Activated naive CD4-positive, alpha-beta T cell treated with anti-CD3 and anti-CD28 coated beads, Interleukin-2, amount 50 U/mL, for 16 hours (primary cell): ENCODE measurements at regions not wholly inside any gene's neighbourhood (a gene's known extent, or its start where the extent isn't known, plus 50 kb on each side); places are given as distances from the start of the nearest gene placed in this dataset.

Source experiments
- DNase-seq: peaks from one replicate; pipeline ENCODE4 v3.0.0-alpha.2; 2020

DNA sequence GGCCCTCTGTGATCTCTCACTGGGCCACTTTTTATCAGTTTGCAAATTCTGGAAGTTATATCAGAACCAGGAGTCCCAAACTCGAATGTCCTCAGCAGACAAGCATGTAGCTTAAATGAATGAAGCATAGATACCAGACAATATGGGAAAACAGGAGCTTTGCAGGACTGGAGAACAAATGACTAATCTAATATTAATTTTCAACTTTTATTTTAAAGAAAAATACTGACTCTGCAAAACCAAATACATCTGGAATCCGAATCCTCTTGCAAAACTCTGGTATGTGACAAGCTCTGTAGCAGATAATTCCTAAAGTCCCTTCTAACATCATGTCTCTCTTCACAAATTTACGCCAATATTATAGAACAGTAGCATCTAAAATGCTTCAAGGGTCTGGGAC is 427.4 kb downstream of the TTLL7 start:
- no peak for DNase-seq

DNA sequence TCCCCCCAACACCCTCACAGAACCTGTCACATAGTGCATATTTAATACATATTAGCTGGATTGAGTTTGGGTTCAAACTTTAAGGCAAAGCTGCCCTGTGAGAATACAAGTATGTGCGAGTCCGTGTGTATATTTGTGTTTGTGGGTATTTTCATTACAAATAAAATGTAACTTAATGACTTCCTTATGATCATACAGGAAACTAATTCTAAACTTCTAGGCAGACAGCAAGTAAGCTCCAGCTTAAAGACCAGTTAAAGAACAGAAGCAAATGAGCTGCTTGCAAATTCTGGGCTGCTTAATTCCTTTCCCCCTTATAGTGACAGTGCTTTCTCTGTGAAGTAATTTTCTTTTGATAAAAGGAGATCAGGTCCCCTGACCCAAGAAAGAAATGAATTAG is 437.6 kb downstream of the TTLL7 start:
- no peak for DNase-seq

DNA sequence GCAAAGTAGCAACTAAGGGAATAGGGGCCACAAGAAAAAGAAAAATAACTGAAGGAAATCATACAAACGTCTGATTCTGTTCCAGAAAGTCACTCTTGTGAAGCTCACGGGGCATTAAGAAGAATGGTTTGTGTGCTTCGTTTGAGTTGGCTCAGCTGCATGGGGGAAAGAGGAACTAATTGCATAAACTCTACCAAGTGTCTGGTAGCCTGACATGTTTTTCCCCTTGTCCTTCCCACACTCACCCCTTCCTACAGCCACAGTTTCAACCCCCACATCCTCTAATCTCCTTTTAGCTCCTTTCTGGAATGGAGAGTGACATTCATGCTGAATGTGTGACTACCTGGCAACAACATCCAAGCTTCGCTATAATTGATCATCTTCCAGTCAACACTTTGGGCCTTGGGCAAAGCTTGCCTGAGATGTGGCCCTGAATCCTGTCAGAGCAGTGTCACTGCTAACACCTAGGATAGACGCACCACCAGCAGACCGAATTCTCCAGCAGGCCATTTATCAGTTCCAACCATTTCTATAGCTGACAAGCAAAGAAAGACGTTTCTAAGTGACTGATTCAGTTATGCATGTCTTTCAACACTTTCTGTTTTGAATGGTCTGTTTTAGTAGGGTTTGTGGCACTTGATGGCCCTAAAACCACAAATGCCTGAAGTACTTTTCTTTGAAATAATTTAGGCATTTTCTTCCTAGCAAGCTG is 439.6 kb downstream of the TTLL7 start:
- DNase-seq = no peak

DNA sequence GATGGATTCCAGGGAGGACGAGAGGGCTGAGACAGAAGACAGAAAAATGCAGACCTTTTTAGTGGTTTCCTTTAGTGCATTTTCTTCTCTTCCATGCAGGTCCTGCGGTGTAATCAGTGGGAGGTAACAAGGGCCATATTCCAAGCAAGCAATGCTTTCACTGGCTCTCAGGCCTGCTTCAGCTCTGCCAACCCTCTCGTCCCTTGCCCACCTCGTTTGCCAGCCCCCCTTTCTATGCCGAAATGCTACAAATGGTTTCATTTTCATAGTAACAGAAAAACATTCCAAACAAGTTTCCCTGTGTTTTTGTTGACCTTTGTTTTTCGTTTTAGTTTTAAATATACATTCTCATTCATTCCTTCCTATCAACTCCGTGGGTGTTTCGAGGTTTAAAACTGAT is 443.1 kb downstream of the TTLL7 start:
- no peak for DNase-seq

DNA sequence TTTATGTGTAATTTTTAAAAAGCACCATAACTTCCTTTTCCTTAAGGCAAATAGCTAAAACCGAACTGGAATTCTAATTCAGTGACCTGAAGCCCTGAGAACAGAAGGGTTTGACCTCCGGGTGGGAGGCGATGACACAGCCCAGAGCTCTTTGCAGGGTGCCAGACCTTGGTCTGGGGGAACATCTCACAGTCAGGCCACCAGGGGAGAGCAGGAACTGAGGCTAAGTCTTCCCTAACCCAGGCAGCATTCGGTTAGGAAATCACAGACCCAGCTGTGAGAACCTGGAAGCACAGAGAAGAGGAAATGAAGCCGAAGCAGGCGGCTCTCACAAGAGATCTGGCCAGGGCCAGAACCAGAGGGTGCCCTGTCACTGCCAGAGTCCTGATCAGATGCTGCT is 444.8 kb downstream of the TTLL7 start:
- no peak for DNase-seq

DNA sequence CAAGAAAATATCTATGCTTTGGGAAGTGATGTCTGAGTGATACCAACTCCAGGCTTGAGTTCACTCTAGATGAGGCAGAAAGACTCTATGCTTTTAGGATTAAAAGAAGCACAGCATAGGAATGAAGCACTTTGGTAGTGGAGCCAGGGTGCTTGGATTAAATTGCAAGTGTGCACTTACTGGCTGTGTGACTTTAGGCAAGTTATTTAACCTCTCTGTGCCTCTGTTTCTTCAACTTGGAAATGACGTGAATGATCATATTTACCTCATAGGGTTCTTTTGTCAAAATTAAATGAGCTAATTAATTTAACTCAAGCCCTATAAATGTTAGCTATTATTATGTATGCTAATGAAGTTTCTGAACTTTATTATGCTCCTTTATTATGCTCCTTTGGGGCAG is 446.1 kb downstream of the TTLL7 start:
- DNase-seq = no peak

DNA sequence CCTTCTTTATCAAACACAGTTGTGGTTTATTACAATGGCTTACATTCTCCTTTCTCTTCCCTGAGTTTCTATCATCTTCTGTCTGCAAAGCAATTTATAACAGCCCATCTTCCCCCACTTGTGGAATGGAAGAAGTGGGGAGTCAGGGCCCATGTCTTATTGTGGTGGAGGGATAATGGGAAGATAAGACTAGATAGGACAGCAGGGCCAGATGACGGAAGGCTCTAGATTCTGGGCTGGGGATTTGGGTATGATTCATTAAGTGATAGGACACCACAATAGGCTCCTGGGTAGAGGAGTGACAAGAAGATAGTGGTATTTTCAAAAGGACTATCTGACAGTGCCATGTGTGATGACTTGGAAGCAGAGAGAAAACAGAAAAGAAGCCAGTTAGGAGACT is 450.6 kb downstream of the TTLL7 start:
- DNase-seq = no peak

DNA sequence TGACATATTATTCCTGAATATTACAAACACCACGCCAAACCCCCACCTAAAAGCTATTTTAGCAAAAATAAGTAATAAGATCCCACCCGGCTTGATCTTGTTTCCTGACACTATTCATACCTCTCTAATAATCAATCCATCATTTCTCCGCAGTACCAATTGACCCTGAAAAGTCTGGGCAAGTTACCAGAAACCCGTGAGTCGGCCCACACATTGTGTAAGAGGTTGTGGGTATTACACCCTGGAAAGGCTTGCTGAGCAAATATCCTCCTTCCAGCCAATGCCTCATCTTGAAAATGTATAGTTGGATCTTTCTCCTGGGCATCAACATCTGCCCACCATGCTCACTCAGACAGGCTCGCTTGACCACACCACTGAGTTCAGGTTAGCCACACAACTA is 451.0 kb downstream of the TTLL7 start:
- DNase-seq = no peak

DNA sequence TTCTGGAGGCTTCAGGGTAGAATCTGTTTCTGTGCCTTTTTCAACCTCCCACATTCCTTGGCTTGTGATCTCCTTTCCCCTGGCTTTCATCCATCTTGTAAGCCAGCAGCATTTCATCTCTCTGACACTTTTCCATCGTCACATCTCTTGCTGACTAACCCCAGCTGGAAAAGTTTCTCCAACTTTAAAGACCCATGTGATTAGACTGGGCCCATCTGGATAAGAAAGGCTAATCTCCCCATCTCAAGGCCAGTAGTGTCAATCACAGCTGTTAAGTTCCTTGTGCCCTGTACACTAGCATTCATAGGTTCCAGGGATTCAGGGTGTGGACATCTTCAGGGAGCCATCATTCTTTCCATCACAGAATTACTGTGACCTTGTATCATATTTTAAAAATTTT is 452.1 kb downstream of the TTLL7 start:
- DNase-seq = no peak

DNA sequence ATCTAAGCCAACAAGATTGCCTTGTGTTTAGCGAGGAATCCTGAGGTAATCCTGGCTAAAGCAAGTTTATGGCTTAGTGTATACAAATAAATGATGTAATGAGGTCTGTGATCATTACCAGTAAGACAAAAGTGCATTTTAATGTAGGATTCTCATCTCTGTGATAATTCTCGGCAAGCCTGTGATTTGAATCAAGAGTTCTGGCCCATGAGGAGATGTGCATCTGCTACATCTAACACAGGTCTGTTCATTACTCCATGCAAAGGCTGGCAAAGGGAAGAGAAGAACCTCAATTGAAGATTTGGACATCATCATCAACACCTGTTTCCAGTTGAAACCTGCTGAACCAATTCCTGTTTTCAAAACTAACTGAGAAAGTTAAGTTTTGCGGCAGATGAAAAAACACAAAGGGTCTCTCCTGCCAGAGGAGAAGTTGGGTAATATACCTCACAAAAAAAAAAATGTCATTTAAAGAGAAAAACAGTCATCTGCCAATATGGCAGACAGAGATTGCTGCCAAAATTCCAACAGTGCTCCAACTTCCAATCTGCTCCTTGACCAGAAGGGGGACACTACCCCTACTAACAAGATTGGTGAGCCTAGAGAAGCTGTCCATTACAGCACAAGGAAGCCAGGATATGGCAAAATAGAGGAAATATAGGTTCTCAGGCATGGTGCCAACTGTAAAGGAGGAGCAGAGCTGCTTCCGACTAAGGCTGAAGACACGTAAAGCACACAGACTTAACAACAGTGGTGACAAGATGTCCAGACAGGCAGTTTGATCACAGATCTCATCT is 453.7 kb downstream of the TTLL7 start:
- DNase-seq = no peak

DNA sequence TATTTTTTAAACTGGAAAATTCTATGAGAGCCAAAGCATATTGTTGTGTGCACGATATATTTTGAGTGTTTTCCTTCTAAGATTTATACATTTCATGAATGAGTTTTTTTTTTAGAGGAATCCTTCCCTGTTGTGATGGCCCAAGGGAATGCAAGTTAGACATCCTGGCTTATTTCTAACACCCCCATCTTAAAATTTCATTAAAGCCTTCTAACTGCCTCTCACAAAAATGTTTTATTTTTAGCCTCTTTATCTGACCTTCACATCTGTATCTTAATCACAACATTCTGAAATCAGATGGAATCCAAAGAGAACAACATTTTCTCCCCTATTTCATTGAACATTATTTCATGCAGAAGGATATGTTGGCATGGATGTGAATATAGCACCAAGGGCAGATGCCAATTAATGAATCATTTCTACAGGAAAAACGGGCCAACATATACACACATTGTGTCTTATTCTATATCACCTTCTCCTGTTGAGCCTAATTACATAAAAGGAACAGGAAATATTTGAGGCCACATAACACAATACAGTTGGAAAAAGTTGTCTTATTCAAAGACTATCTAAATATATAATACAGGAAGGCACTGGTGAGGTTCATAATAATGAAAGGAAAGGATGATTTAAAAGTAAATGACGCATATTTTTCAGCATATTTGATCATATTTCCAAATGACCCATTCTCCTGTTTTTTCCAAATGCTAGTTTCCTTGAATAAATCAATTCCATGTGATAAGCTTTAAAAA is 455.5 kb downstream of the TTLL7 start:
- no peak for DNase-seq

DNA sequence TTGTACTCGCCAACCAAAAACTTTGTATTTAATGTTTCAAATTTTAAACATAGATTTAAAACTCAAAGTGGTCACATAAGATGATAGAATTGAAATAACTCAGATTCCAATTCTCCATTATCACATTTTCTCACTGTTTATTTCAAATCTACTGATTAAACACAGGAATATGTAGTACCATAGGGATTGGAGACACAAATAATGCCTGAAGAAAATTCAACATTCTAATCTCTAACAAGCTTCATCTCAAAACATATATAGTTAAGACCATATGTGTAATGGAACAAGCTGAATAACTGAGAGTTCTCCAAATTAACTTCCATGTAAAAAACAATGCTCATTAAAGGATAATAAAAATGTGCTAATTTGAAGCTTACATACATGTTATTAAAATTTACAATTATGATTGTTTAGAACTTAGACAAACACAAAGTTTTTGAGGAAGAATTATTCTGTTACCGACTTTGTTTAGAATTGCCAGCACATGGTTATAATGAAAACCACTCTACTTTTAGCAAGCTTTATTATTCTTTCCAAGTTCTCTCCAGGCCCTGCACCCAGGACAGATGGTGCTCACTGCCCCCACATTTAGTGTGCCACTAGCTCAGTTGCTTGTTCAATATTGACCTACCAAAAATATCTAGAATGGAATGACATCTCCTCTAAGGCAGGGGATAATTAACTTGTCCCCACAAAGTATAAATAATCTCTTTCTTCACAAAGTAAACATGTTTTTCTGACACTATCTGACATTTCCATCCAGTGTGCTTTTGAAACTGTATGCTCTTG is 467.2 kb downstream of the TTLL7 start:
- DNase-seq = no peak

DNA sequence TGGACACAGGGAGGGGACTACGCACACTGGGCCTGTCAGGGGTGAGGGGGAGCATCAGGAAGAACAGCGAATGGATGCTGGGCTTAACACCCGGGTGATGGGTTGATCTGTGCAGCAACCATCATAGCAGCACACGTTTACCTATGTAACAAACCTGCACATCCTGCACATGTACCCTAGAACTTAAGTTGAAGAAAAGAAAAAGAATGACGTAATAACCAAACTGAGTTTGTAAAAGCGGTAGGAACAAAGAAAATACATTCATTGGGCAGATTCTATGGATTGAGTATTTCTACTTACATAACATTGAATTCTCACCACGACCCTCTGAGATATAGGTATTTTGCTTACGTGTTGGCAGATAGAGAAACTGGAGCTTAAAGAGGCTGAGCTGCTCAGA is 468.4 kb downstream of the TTLL7 start:
- DNase-seq = no peak

DNA sequence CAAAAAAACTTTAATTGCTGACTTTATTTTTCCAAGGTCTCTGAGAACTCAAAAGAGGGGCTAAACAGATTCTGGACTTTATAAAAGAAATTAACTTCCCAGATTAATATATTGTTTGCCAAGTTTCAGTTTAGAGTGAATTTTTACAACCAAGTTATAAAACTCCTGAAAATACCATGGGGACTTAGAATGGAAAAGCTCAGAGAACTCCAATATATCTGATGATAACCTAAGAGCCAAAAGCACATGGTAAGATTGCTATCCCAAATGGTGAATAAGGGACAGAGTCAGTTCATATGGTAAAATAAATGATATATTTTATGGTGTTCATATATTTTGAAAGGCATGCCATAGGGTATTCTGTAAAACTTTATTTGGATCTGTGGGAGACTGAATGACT is 470.9 kb downstream of the TTLL7 start:
- no peak for DNase-seq

DNA sequence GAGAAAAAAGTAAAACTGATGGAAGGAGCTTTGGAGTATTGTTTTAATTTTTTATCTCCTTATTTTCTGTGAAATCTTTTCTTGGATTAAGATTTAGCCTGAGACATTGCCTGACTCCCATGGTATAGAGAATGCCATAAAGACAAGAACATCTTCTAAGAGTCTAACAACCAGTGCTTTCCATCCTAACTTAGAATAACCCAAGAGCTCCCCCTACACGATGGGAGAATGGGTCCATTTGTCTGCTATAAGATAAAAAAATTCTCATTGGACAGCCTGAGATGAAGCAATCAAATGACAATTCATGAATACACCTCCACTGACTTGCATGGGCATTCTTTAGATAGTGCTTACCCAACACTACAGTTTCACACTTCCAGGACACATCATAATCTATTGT is 478.1 kb downstream of the TTLL7 start:
- no peak for DNase-seq

DNA sequence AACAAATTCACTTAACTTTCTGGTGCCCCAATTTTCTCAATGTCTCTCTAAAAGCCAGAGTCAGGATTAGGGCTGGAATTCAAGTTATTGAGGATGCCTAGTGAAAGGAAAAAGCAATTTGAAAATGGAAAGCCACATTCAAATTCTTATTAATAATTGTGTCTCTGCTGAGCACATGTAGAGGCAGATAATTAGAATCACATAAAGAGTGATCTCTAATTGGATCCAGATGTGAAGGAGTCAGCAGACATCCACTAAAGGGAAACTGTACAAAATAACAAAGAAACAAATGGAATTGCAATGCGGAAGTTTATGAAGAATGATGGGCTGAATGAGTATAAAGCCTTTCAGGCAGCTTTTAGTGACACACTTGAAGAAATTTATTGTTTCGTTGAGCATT is 482.6 kb downstream of the TTLL7 start:
- no peak for DNase-seq

DNA sequence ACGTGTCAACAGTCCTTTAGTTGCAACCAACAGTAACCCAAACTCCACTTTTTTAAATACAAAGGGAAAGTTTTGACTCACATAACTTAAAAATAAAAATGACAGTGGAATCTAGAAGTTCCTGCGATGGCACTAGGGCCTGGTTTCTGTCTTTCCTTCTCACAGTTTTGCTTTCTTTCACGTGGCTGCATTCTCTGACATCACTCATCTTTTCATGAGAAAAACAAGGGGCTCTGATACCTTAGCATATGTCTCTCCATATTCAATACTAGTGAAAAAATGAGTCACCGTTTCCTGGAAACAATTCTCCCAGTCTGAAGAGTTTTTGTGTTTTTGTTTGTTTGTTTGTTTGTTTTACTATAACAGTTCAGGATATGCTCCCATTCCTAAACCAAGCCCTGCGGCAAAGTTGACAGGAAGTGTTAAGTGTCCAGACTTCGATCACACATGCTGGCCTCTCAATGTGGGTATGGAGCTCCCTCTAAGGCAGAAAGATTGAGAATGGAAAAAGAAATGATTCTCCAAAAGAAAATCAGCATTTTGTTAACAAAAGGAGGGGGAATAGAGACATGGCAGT is 483.3 kb downstream of the TTLL7 start:
- no peak for DNase-seq

DNA sequence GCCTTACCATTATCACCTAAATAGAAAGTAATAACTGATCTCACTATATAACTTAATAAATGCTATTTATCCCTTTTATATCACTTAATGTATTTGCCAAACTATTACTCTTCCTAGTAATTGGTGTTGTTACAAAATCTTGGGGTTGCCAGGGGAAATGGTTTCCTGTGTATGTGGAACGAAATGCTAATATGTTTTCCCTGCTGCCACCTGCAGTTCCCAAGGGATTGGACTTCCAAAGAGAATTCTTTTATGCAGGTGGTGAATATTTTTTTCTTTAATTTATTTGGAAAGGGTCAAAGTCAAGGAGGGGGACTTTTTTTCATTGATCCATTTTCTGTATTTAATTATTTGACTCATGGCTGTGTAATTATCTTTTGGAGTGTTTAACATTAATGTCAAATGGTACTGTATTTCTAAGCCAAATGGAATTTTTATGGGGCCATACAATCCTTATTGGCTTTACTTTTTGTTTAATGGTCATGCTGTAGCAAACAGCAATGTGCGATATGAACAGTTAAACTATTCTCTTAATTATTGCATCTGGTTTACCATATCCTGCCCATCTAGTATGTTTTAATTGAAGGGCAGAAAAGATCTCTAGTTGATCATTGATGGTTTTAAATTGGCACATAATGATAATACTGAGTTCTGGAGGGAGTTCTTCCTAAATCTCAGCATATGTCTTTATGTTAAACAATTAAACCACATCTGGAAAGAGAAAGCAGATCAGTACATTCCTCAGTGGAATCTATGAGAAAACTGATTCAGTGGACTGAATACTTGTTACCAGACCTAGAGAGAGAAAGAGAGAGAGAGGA is 486.3 kb downstream of the TTLL7 start:
- no peak for DNase-seq

DNA sequence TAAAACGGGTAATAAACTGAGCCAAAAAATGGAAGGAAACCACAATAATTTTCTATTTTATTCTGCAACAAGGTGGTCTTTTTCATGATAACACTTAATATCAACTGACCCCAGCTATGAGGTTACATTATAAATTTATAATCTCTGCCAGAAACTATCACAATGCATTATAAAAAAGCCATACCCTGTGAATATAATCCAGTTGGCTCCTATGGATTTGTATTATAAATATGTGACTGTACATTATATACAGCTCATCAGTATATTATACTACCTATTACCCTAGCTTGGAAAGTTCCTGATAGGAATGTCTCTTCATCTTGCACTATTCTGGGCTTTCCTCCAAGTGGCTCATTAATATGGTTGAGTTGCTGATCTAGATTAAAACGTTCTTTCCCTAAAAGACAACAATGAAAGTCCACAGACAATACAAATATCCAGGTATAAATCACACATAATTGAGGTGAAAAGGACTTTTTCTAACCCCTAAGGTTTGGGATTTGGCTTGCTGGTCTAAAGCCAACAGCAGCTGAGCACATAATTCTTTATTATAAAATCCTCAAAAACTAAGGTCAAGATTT is 487.7 kb downstream of the TTLL7 start:
- DNase-seq = no peak

DNA sequence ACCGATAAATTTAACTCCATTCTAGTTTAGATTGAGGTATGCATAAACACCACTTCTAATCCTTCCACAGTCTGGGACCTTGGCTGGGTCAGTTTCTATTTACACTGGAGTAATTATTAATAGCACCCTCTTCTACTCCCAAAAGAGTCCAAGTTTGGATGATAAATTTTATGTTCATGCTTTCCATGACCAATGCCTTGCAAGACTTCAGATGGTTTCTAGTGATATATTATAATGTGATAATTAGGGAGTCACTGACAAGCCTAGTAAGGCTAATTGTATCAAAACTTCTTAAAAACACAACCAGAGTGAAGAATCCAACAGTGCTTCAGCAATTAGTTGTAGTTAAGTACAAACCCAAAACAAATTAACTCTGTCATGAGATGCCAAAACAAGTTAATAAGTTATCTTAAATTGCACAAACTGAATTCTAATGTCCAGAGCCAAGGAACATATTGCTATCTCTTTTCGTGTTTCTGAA is 489.6 kb downstream of the TTLL7 start:
- DNase-seq = no peak

DNA sequence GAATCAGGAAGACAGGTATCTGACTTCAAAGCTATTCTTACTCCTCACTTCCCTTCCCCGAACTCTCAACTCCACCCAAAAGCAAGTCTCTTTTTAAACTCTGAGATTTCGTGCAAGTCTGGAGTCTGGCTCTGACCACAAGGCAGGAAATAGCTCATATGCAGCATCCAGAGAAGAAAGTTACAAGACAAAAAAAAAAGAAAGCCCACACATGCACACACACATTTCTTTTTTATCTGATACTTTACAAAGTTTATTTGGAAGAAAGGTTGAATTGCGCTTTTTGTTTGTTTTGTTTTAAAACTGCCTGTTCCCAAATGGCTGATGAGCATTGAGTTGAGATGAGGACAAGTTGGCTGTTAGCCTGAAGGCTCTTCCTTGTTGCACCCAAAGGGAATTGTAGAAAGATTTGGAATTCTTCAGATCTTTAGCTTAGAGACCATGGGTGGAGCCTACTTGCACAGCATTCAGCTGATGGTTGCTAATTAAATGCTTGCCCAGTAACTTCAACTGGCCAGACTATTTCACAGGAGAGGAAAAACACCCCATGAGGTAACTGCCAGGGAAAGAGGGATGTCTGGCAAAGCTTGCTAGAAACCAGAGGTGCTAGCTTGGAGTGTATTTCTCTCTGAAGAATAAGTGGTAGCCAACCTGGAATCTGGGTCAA is 490.3 kb downstream of the TTLL7 start:
- DNase-seq = peak; percentile 45
